Pons (tissue), 1 donor: ENCODE measurements at regions not wholly inside any gene's neighbourhood (a gene's known extent, or its start where the extent isn't known, plus 50 kb on each side); places are given as distances from the start of the nearest gene placed in this dataset.
"Not testable (repeated sequence)": the region's sequence is repeated elsewhere in the genome, so short reads cannot be mapped to it uniquely, and the experiment has no call there.

ENCODE experiments used
- DNase-seq: peaks from one replicate; pipeline ENCODE4 v3.0.0-alpha.2; 2016; ENCODE audit warnings: low spot score

DNA sequence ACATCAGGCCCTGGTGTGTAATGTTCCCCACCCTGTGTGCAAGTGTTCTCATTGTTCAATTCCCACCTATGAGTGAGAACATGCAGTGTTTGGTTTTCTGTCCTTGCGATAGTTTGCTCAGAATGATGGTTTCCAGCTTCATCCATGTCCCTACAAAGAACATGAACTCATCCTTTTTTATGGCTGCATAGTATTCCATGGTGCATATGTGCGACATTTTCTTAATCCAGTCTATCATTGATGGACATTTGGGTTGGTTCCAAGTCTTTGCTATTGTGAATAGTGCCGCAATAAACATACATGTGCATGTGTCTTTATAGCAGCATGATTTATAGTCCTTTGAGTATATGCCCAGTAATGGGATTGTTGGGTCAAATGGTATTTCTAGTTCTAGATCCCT, 60.5 kb upstream of the PSME4 start:
- not testable (repeated sequence) for DNase-seq

DNA sequence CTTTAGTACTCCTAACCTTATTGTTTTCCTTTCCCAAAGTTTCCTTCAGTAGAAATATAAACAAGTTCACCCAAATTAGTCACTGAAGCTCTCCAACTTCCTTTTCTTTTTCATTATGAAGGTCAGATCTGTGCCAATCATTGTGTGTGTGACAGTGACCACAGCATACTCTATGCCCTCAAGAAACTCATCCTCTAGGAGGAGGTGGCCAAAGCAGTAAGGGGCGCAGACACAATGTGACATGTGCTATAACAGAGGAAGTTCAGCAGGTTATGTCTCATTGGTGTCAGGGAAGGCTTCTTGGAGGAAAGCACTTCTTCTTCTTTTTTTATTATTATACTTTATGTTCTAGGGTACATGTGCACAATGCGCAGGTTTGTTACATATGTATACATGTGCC, 60.0 kb upstream of the PSME4 start:
- DNase-seq = no peak

GRCh38 chr2:54030396-54030741, 59.6 kb upstream of the PSME4 start:
- no peak for DNase-seq

DNA sequence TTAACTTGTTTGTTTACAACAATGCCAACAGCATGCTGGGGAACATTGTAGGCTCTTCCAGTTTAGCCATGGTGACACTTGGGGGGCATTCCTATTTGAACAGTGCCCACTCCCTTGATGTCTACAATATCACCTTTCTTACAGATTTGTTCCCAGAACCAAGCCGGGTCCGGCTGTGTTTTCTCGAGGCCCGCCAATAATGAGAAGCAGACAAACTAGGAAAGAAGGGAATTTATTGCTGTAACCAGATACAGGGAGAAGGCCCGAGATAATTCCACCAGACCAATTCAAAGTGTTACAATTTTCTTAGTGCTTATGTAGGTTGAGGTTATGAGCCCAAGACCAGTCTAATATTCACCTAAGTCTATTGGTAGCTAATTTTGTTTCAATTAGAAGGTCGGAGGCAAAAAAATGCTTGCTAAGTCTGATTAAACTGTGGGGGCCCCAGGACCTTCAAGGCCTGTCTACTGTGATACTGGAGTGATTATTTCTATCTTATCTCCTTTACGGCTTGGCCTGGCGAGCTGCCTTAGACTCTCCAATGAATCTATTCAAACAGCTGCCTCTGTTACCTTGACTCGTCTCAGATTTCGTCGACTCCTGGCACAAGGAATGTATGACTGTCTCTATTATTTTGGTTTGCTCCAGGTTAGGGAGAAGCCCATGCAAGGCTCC, 59.1 kb upstream of the PSME4 start:
- no peak for DNase-seq

GRCh38 chr2:54025463-54026075, 54.8 kb upstream of the PSME4 start:
- not testable (repeated sequence) for DNase-seq

- DNase-seq = no peak
These were observed 53.8 kb upstream of the PSME4 start for GRCh38 chr2:54024576-54024975.

DNA sequence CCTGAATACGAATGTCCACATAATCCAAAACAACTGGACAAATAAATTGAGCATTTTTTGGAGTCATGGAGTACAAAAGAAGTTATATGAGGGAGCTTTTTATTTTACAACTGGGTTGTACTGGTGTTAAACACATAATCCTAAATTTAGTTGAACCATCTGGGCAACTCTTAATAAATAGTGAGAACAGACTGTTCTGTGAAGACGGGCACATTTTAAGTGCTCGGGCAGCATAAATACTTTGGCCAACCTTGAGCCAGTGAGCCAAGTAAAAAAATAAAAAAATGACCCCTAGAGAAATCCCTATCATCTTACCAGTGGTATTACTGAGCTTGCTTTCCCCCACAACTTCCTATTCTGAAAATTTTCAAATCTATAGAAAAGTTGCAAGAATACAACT, 50.9 kb upstream of the PSME4 start:
- DNase-seq = no peak

DNA sequence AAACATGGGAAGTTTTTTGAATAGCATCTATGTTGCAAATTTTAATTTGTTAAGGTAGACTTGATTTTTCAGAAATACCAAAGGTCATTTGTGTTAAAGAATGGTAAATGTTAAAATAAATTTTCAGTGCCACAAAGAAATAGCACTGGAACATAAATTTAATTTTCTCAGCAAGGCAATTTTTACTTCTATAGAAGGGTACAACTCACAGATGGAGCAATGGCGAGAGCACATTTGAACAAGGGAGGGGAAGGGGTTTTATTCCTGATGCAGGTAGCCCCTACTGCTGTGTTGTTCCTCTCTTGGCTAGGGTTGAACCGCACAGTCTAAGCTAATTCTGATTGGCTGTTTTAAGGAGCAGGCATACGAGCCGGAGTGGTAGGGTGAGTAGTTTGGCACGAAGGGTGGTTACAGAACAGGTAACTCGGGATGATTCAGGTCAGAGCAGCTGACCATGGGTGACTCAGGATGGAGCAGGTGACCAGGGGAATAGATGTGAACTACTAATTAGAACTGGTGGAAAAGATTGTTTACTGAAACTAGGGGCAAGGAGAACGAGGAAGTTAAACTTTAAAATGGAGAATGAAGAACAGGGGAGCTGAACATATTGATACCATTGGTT, 50.1 kb upstream of the PSME4 start:
- no peak for DNase-seq
